ENCODE measurements at regions not wholly inside any gene's neighbourhood (a gene's known extent, or its start where the extent isn't known, plus 50 kb on each side); places are given as distances from the start of the nearest gene placed in this dataset.

DNA sequence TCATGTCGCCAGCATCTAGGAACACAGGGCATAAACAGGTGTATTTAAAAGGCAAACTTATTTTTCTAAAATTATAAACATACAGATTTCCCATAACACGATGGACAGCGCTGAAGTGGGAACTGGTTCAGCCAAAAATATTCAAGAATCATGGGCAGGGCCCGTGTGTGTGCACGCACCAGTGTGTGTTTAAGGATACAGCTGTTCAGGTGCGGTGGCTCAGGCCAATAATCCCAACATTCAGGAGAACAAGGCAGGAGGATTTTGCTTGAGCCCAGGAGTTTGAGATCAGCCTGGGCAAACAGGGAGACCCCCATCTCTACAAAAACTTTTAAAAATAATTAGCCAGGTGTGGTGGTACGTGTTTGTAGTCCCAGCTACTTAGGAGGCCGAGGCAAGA is 288.6 kb upstream of the HDAC4 start:
- no peak for TF ChIP-seq POLR2A (IDR thresholded peaks at IDR 0.05)
- no peak for TF ChIP-seq EP300 (IDR thresholded peaks at IDR 0.05)

Measured in tibial nerve (tissue), 3 donors.